ENCODE measurements at regions not wholly inside any gene's neighbourhood (a gene's known extent, or its start where the extent isn't known, plus 50 kb on each side); places are given as distances from the start of the nearest gene placed in this dataset.

GRCh38 chr5:116724971-116725370 lies 150.3 kb upstream of the SEMA6A start:
- H2AK5ac ChIP-seq (ENCODE audit: low read depth, low read length): no peak overlapping the region

GRCh38 chr5:116722651-116723050 lies 148.0 kb upstream of the SEMA6A start:
- H2BK120ac ChIP-seq (ENCODE audit: low read depth, low read length): no peak overlapping the region
- no peak overlapping the region for H3K9ac ChIP-seq (ENCODE audit: low read depth, low read length, poor library complexity)
- H3K79me1 ChIP-seq (ENCODE audit: low read depth, low read length): no peaks in the 10 kb centered on the region
- no peaks in the 10 kb centered on the region for H3K9me3 ChIP-seq (replicated peaks in 1 of 2; ENCODE audit: control insufficient read depth in 2 of 2, insufficient read depth in 1 of 2, low read depth in 1 of 2, low read length in 2 of 2)
- no peak overlapping the region for H3K18ac ChIP-seq (ENCODE audit: low read length)
- H2BK5ac ChIP-seq (ENCODE audit: low read length): no peak overlapping the region
- no peak overlapping the region for H4K8ac ChIP-seq (ENCODE audit: low read depth, low read length)
- no peaks in the 10 kb centered on the region for H3K36me3 ChIP-seq (replicated peaks in 1 of 2; ENCODE audit: control insufficient read depth in 2 of 2, insufficient read depth in 2 of 2, low read length in 2 of 2)
- no peak overlapping the region for H4K91ac ChIP-seq (ENCODE audit: low read depth, low read length, poor library complexity)
- H2BK12ac ChIP-seq (ENCODE audit: low read length): no peak overlapping the region
- H2BK15ac ChIP-seq (ENCODE audit: low read length): no peak overlapping the region
- DNase-seq (ENCODE audit: low spot score): no peak
- H3K4me3 ChIP-seq (ENCODE audit: low read length in 2 of 2): no peak overlapping the region
- H2AFZ ChIP-seq (ENCODE audit: low read length): no peak overlapping the region
- no peak overlapping the region for H2AK5ac ChIP-seq (ENCODE audit: low read depth, low read length)
- no CpG with 5 or more reads among the region's 5 CpGs for WGBS, 2 donors (ENCODE audit: extremely low coverage in 2 of 2, insufficient read length in 2 of 2, insufficient replicate concordance in 1 of 2)
- no peak overlapping the region for H3K14ac ChIP-seq (ENCODE audit: low read length)
- H3K27ac ChIP-seq (replicated peaks; ENCODE audit: low read length): no peak overlapping the region
- peaks cover 0 to 4% of the 10 kb centered on the region in 2 donors for H3K4me1 ChIP-seq (ENCODE audit: control insufficient read depth in 2 of 2, insufficient read depth in 1 of 2, low read depth in 1 of 2, low read length in 2 of 2)
- H3K4ac ChIP-seq (ENCODE audit: low read length): no peak overlapping the region
- H3K27me3 ChIP-seq (ENCODE audit: control insufficient read depth in 3 of 3, insufficient read depth in 3 of 3, low read depth in 1 of 3, low read length in 3 of 3): no peaks in the 10 kb centered on the region
- no peak overlapping the region for H3K23ac ChIP-seq (ENCODE audit: low read depth, low read length, poor library complexity)
- H3K4me2 ChIP-seq (ENCODE audit: insufficient read depth, low read length, poor library complexity, severe bottlenecking): no peak overlapping the region

More at GRCh38 chr5:116724971-116725370, 150.3 kb upstream of the SEMA6A start:
- no peak overlapping the region for H3K27ac ChIP-seq (replicated peaks; ENCODE audit: low read length)
- H3K9ac ChIP-seq (ENCODE audit: low read depth, low read length, poor library complexity): no peak overlapping the region
- no peak overlapping the region for H3K4me2 ChIP-seq (ENCODE audit: insufficient read depth, low read length, poor library complexity, severe bottlenecking)
- no peak overlapping the region for H2BK15ac ChIP-seq (ENCODE audit: low read length)
- H3K18ac ChIP-seq (ENCODE audit: low read length): no peak overlapping the region
- H3K14ac ChIP-seq (ENCODE audit: low read length): no peak overlapping the region
- no peaks in the 10 kb centered on the region for H3K79me1 ChIP-seq (ENCODE audit: low read depth, low read length)
- H3K27me3 ChIP-seq (ENCODE audit: control insufficient read depth in 3 of 3, insufficient read depth in 3 of 3, low read depth in 1 of 3, low read length in 3 of 3): peaks cover 0 to 4% (median 0%) of the 10 kb centered on the region in 3 experiments
- no peak overlapping the region for H2BK5ac ChIP-seq (ENCODE audit: low read length)
- H3K4ac ChIP-seq (ENCODE audit: low read length): no peak overlapping the region
- no peak overlapping the region for H4K91ac ChIP-seq (ENCODE audit: low read depth, low read length, poor library complexity)
- no peak for DNase-seq (ENCODE audit: low spot score)
- no CpG with 5 or more reads among the region's 2 CpGs for WGBS, 2 donors (ENCODE audit: extremely low coverage in 2 of 2, insufficient read length in 2 of 2, insufficient replicate concordance in 1 of 2)
- H4K8ac ChIP-seq (ENCODE audit: low read depth, low read length): no peak overlapping the region
- no peaks in the 10 kb centered on the region for H3K36me3 ChIP-seq (replicated peaks in 1 of 2; ENCODE audit: control insufficient read depth in 2 of 2, insufficient read depth in 2 of 2, low read length in 2 of 2)
- H3K23ac ChIP-seq (ENCODE audit: low read depth, low read length, poor library complexity): no peak overlapping the region
- peaks cover 0 to 4% of the 10 kb centered on the region in 2 donors for H3K4me1 ChIP-seq (ENCODE audit: control insufficient read depth in 2 of 2, insufficient read depth in 1 of 2, low read depth in 1 of 2, low read length in 2 of 2)
- H2AFZ ChIP-seq (ENCODE audit: low read length): no peak overlapping the region
- H2BK120ac ChIP-seq (ENCODE audit: low read depth, low read length): no peak overlapping the region
- no peak overlapping the region for H2BK12ac ChIP-seq (ENCODE audit: low read length)
- H3K9me3 ChIP-seq (replicated peaks in 1 of 2; ENCODE audit: control insufficient read depth in 2 of 2, insufficient read depth in 1 of 2, low read depth in 1 of 2, low read length in 2 of 2): no peaks in the 10 kb centered on the region
- H3K4me3 ChIP-seq (ENCODE audit: low read length in 2 of 2): no peak overlapping the region

GRCh38 chr5:116719106-116719505 lies 144.5 kb upstream of the SEMA6A start:
- H3K23ac ChIP-seq (ENCODE audit: low read depth, low read length, poor library complexity): no peak overlapping the region
- H3K4me3 ChIP-seq (ENCODE audit: low read length in 2 of 2): no peak overlapping the region
- H3K14ac ChIP-seq (ENCODE audit: low read length): no peak overlapping the region
- H3K27ac ChIP-seq (replicated peaks; ENCODE audit: low read length): no peak overlapping the region
- H3K9ac ChIP-seq (ENCODE audit: low read depth, low read length, poor library complexity): no peak overlapping the region
- peaks cover 0 to 1% of the 10 kb centered on the region in 2 donors for H3K4me1 ChIP-seq (ENCODE audit: control insufficient read depth in 2 of 2, insufficient read depth in 1 of 2, low read depth in 1 of 2, low read length in 2 of 2)
- H2BK15ac ChIP-seq (ENCODE audit: low read length): no peak overlapping the region
- H2AK5ac ChIP-seq (ENCODE audit: low read depth, low read length): no peak overlapping the region
- H2AFZ ChIP-seq (ENCODE audit: low read length): no peak overlapping the region
- H3K9me3 ChIP-seq (replicated peaks in 1 of 2; ENCODE audit: control insufficient read depth in 2 of 2, insufficient read depth in 1 of 2, low read depth in 1 of 2, low read length in 2 of 2): no peaks in the 10 kb centered on the region
- H3K4ac ChIP-seq (ENCODE audit: low read length): no peak overlapping the region
- no peak overlapping the region for H2BK12ac ChIP-seq (ENCODE audit: low read length)
- no peak overlapping the region for H4K91ac ChIP-seq (ENCODE audit: low read depth, low read length, poor library complexity)
- no peaks in the 10 kb centered on the region for H3K79me1 ChIP-seq (ENCODE audit: low read depth, low read length)
- H2BK5ac ChIP-seq (ENCODE audit: low read length): no peak overlapping the region
- H3K36me3 ChIP-seq (replicated peaks in 1 of 2; ENCODE audit: control insufficient read depth in 2 of 2, insufficient read depth in 2 of 2, low read length in 2 of 2): no peaks in the 10 kb centered on the region
- no CpG with 5 or more reads among the region's 2 CpGs for WGBS, 2 donors (ENCODE audit: extremely low coverage in 2 of 2, insufficient read length in 2 of 2, insufficient replicate concordance in 1 of 2)
- no peak overlapping the region for H4K8ac ChIP-seq (ENCODE audit: low read depth, low read length)
- no peak overlapping the region for H3K4me2 ChIP-seq (ENCODE audit: insufficient read depth, low read length, poor library complexity, severe bottlenecking)
- no peak overlapping the region for H3K18ac ChIP-seq (ENCODE audit: low read length)
- no peak for DNase-seq (ENCODE audit: low spot score)
- no peak overlapping the region for H2BK120ac ChIP-seq (ENCODE audit: low read depth, low read length)
- no peaks in the 10 kb centered on the region for H3K27me3 ChIP-seq (ENCODE audit: control insufficient read depth in 3 of 3, insufficient read depth in 3 of 3, low read depth in 1 of 3, low read length in 3 of 3)

GRCh38 chr5:116718317-116718716 lies 143.7 kb upstream of the SEMA6A start:
- Histone ChIP-seq H3K27ac (replicated peaks; ENCODE audit: low read length) (no peak overlapping the region), H3K4me1 (ENCODE audit: control insufficient read depth in 2 of 2, insufficient read depth in 1 of 2, low read depth in 1 of 2, low read length in 2 of 2) (no peaks in the 10 kb centered on the region), H2BK5ac (ENCODE audit: low read length) (no peak overlapping the region), H2AFZ (ENCODE audit: low read length) (no peak overlapping the region), H2BK12ac (ENCODE audit: low read length) (no peak overlapping the region), H3K18ac (ENCODE audit: low read length) (no peak overlapping the region), H2BK15ac (ENCODE audit: low read length) (no peak overlapping the region), H3K4me3 (ENCODE audit: low read length in 2 of 2) (no peak overlapping the region), H3K4me2 (ENCODE audit: insufficient read depth, low read length, poor library complexity, severe bottlenecking) (no peak overlapping the region), H4K8ac (ENCODE audit: low read depth, low read length) (no peak overlapping the region), H3K79me1 (ENCODE audit: low read depth, low read length) (no peaks in the 10 kb centered on the region), H3K4ac (ENCODE audit: low read length) (no peak overlapping the region), H3K36me3 (replicated peaks in 1 of 2; ENCODE audit: control insufficient read depth in 2 of 2, insufficient read depth in 2 of 2, low read length in 2 of 2) (no peaks in the 10 kb centered on the region), H3K9me3 (replicated peaks in 1 of 2; ENCODE audit: control insufficient read depth in 2 of 2, insufficient read depth in 1 of 2, low read depth in 1 of 2, low read length in 2 of 2) (no peaks in the 10 kb centered on the region), H3K23ac (ENCODE audit: low read depth, low read length, poor library complexity) (no peak overlapping the region), H2AK5ac (ENCODE audit: low read depth, low read length) (no peak overlapping the region), H2BK120ac (ENCODE audit: low read depth, low read length) (no peak overlapping the region), H3K27me3 (ENCODE audit: control insufficient read depth in 3 of 3, insufficient read depth in 3 of 3, low read depth in 1 of 3, low read length in 3 of 3) (no peaks in the 10 kb centered on the region), H3K9ac (ENCODE audit: low read depth, low read length, poor library complexity) (no peak overlapping the region), H4K91ac (ENCODE audit: low read depth, low read length, poor library complexity) (no peak overlapping the region), H3K14ac (ENCODE audit: low read length) (no peak overlapping the region)
- no peak for DNase-seq (ENCODE audit: low spot score)

All from neuronal stem cell (in vitro differentiated cells).